Neural crest cell (in vitro differentiated cells): ENCODE measurements at regions not wholly inside any gene's neighbourhood (a gene's known extent, or its start where the extent isn't known, plus 50 kb on each side); places are given as distances from the start of the nearest gene placed in this dataset.

Source experiments
- DNase-seq: peaks from one replicate; pipeline ENCODE4 v3.0.0; 2021; ENCODE audit warnings: low read depth, mixed read lengths, low spot score
- H3K27ac Mint-ChIP-seq: one replicate; pipeline ENCODE4 v1.8.0; 2021; ENCODE audit warnings: mild to moderate bottlenecking, mixed read lengths; ENCODE audit not compliant: unreplicated experiment
- H3K27me3 Mint-ChIP-seq: 2 replicates; pipeline ENCODE4 v1.8.0; 2021; ENCODE audit warnings: low read depth, mild to moderate bottlenecking, mixed read lengths
- H3K36me3 Mint-ChIP-seq: 2 replicates; pipeline ENCODE4 v1.8.0; 2021; ENCODE audit warnings: low read depth, mild to moderate bottlenecking, mixed read lengths
- H3K4me1 Mint-ChIP-seq: 2 replicates; pipeline ENCODE4 v1.8.0; 2021; ENCODE audit warnings: mixed read lengths
- H3K4me3 Mint-ChIP-seq: one replicate; pipeline ENCODE4 v1.8.0; 2021; ENCODE audit warnings: mild to moderate bottlenecking, mixed read lengths
- H3K9me3 Mint-ChIP-seq: 2 replicates; pipeline ENCODE4 v1.8.0; 2021; ENCODE audit warnings: mixed read lengths
- CTCF ChIP-seq: fragments of 200-600 bp; sonication (generic); conservative IDR thresholded peaks from 2 replicates; pipeline ENCODE4 v1.5.0; 2021; ENCODE audit warnings: antibody characterized with exemption, mild to moderate bottlenecking

- no peak for TF ChIP-seq CTCF
- Mint-ChIP-seq H3K27me3 (peaks cover 10% of the 10 kb centered on the region), H3K36me3 (no peaks in the 10 kb centered on the region), H3K4me3 (no peak overlapping the region), H3K27ac (no peak overlapping the region), H3K9me3 (no peaks in the 10 kb centered on the region), H3K4me1 (no peaks in the 10 kb centered on the region)
- no peak for DNase-seq
Measured at GRCh38 chr5:39846144-39846543, 421.4 kb upstream of the DAB2 start.

DNA sequence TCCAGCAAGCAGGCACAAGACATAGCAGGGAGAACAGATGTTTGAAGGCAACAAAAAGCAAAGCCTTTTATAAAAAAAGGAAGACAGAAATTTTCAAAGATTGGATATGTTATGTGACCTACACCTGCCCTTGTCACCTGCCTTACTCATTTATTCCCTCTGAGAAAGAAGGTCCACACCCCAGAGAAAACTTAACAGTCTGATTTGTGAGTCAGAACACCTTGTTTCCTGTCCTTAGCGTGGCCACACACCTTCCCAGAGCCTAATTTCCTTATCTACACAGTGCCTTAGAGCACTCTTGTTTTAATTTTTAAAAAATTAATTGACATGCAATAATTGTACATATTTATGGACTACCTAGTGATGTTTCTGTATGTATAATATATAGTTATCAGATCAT is 419.0 kb upstream of the DAB2 start:
- no peak overlapping the region for H3K4me3 Mint-ChIP-seq
- H3K27me3 Mint-ChIP-seq: peaks cover 6% of the 10 kb centered on the region
- peaks cover 1% of the 10 kb centered on the region for H3K9me3 Mint-ChIP-seq
- no peak overlapping the region for H3K27ac Mint-ChIP-seq
- TF ChIP-seq CTCF: no peak
- H3K4me1 Mint-ChIP-seq: no peaks in the 10 kb centered on the region
- no peak for DNase-seq
- H3K36me3 Mint-ChIP-seq: no peaks in the 10 kb centered on the region

DNA sequence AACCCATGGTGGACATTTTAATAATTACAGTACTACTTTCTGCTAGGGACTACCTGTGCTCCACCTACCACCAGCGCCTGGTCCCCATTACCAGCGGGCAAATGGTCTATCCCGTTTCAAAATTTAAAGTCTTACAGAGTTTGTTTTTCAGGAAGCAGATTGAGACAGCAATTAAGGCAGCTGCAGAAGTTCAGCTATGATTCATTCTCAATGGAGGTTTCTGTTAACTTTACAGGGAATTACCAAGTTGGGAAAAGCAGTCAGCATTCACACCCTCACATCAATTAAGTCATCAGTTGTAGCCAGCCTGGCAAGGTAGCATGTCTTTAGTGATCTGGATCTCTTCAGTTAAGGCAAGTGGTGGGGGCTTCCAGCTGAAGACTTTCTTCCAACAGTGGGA is 410.6 kb upstream of the DAB2 start:
- Mint-ChIP-seq H3K4me1 (no peaks in the 10 kb centered on the region), H3K27me3 (no peaks in the 10 kb centered on the region)

GRCh38 chr5:39829441-39829840 is 404.7 kb upstream of the DAB2 start:
- Mint-ChIP-seq H3K27ac (no peak overlapping the region), H3K4me3 (no peak overlapping the region), H3K4me1 (no peaks in the 10 kb centered on the region), H3K36me3 (no peaks in the 10 kb centered on the region), H3K9me3 (no peaks in the 10 kb centered on the region), H3K27me3 (no peaks in the 10 kb centered on the region)
- no peak for TF ChIP-seq CTCF
- DNase-seq: no peak

More for the DNA sequence above, 410.6 kb upstream of the DAB2 start:
- Mint-ChIP-seq H3K36me3 (no peaks in the 10 kb centered on the region), H3K9me3 (peaks cover 2% of the 10 kb centered on the region), H3K4me3 (no peak overlapping the region), H3K27ac (no peak overlapping the region)
- DNase-seq: no peak
- TF ChIP-seq CTCF: no peak

GRCh38 chr5:39826051-39826450 is 401.3 kb upstream of the DAB2 start:
- no peak for DNase-seq
- TF ChIP-seq CTCF: no peak
- H3K4me1 Mint-ChIP-seq: no peaks in the 10 kb centered on the region
- no peaks in the 10 kb centered on the region for H3K27me3 Mint-ChIP-seq
- no peak overlapping the region for H3K4me3 Mint-ChIP-seq
- no peaks in the 10 kb centered on the region for H3K9me3 Mint-ChIP-seq
- H3K36me3 Mint-ChIP-seq: no peaks in the 10 kb centered on the region
- H3K27ac Mint-ChIP-seq: no peak overlapping the region

DNA sequence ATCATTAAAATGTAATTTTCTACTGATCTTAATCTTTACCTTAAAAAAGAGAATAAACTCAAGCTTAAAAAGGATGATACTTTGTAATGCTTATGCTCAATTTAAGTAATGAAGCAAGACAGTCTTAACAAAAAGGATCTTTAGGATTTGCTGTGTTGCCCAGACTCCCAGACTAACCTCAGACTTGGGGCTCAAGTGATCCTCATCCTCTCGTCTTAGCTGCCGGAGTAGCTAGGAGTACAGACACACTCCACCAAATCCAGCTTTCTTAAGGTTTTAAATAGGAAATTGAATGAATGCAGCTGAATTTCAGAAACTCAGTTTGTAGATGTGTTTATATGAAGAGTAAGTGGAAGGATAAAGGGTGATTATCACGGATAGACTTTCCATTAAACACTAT is 400.5 kb upstream of the DAB2 start:
- no peaks in the 10 kb centered on the region for H3K4me1 Mint-ChIP-seq
- DNase-seq: no peak
- no peaks in the 10 kb centered on the region for H3K36me3 Mint-ChIP-seq
- no peak overlapping the region for H3K4me3 Mint-ChIP-seq
- no peak for TF ChIP-seq CTCF
- H3K27ac Mint-ChIP-seq: no peak overlapping the region
- H3K9me3 Mint-ChIP-seq: no peaks in the 10 kb centered on the region
- no peaks in the 10 kb centered on the region for H3K27me3 Mint-ChIP-seq
